SH-SY5Y (cell line): ENCODE measurements at regions not wholly inside any gene's neighbourhood (a gene's known extent, or its start where the extent isn't known, plus 50 kb on each side); places are given as distances from the start of the nearest gene placed in this dataset.

ENCODE experiments used
- GATA2 ChIP-seq: IDR thresholded peaks from 2 replicates; pipeline ENCODE4 v1.6.1; 2011; ENCODE audit warnings: mild to moderate bottlenecking, low read depth, low read length
- GATA3 ChIP-seq: IDR thresholded peaks from 2 replicates; pipeline ENCODE4 v1.6.1; 2011; ENCODE audit warnings: low read depth, mild to moderate bottlenecking, low read length, moderate library complexity

GRCh38 chr2:123659120-123659519 lies 366.0 kb upstream of the CNTNAP5 start:
- no peak for TF ChIP-seq GATA3
- TF ChIP-seq GATA2, result no peak
